Type B pancreatic cell (in vitro differentiated cells): ENCODE measurements at regions not wholly inside any gene's neighbourhood (a gene's known extent, or its start where the extent isn't known, plus 50 kb on each side); places are given as distances from the start of the nearest gene placed in this dataset.

Experiments used
- DNase-seq: peaks from one replicate; pipeline ENCODE4 v3.0.0; 2021; ENCODE audit warnings: mixed read lengths; ENCODE audit not compliant: unreplicated experiment; ENCODE audit errors: extremely low spot score
- H3K27ac Mint-ChIP-seq: 2 replicates; pipeline ENCODE4 v1.8.0; 2021; ENCODE audit warnings: mild to moderate bottlenecking, mixed read lengths
- H3K27me3 Mint-ChIP-seq: 2 replicates; pipeline ENCODE4 v1.8.0; 2021; ENCODE audit warnings: mixed read lengths
- H3K36me3 Mint-ChIP-seq: 2 replicates; pipeline ENCODE4 v1.8.0; 2021; ENCODE audit warnings: mixed read lengths
- H3K4me1 Mint-ChIP-seq: one replicate; pipeline ENCODE4 v1.8.0; 2021; ENCODE audit warnings: mixed read lengths; ENCODE audit not compliant: unreplicated experiment
- H3K4me3 Mint-ChIP-seq: 2 replicates; pipeline ENCODE4 v1.8.0; 2021; ENCODE audit warnings: mild to moderate bottlenecking, mixed read lengths
- H3K9me3 Mint-ChIP-seq: 2 replicates; pipeline ENCODE4 v1.8.0; 2021; ENCODE audit warnings: mixed read lengths
- TF ChIP-seq, protein P1 (sequence below): fragments of 200-600 bp; sonication (generic); conservative IDR thresholded peaks from 2 replicates; pipeline ENCODE4 v1.5.0; 2021; ENCODE audit warnings: antibody characterized with exemption, mild to moderate bottlenecking

DNA sequence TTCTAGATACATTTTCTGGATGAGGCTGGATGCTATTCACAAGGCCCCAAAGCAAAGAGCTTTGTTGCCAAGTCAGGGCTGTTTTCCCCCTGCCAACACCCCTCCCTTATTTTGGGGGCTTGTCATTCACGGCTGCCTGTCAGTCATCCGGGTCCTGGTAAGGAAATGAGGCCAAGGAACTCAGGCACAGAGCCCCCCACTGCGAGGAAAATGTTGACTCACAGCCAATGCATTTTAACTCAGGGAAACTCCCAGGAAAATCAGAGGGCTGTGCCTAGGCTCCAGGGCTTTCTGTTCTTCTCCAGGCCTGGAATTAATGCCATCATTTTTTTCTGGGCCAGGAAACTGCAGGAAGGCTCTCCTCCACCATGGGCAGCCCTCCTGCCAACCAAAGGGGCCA is 241.1 kb downstream of the SMAD2 start:
- no peak for DNase-seq

DNA sequence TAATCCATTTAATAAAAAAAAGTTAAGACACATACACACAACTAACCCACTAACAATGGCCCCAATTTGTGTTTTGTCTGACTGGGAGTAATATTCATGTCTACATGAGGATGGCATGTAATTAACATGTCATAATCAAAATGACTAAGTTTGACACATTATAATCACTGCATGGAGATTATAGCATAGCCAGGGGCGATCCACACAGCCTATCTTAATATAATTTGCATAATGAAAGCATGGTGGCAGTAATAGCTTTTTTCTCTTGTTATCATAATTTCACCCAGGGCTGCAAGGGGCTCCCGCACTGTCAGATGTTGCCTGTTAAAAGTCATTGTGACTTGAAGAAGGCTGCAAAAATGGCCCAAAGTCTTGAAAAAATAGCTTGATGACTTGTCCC is 243.7 kb downstream of the SMAD2 start:
- H3K27me3 Mint-ChIP-seq: peaks cover 7% of the 10 kb centered on the region
- no peak overlapping the region for H3K27ac Mint-ChIP-seq
- no peaks in the 10 kb centered on the region for H3K4me1 Mint-ChIP-seq
- no peaks in the 10 kb centered on the region for H3K36me3 Mint-ChIP-seq
- no peaks in the 10 kb centered on the region for H3K9me3 Mint-ChIP-seq
- TF ChIP-seq, protein P1, sequence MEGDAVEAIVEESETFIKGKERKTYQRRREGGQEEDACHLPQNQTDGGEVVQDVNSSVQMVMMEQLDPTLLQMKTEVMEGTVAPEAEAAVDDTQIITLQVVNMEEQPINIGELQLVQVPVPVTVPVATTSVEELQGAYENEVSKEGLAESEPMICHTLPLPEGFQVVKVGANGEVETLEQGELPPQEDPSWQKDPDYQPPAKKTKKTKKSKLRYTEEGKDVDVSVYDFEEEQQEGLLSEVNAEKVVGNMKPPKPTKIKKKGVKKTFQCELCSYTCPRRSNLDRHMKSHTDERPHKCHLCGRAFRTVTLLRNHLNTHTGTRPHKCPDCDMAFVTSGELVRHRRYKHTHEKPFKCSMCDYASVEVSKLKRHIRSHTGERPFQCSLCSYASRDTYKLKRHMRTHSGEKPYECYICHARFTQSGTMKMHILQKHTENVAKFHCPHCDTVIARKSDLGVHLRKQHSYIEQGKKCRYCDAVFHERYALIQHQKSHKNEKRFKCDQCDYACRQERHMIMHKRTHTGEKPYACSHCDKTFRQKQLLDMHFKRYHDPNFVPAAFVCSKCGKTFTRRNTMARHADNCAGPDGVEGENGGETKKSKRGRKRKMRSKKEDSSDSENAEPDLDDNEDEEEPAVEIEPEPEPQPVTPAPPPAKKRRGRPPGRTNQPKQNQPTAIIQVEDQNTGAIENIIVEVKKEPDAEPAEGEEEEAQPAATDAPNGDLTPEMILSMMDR: no peak
- no peak overlapping the region for H3K4me3 Mint-ChIP-seq
- no peak for DNase-seq

More for the DNA sequence above, 241.1 kb downstream of the SMAD2 start:
- H3K36me3 Mint-ChIP-seq: no peaks in the 10 kb centered on the region
- H3K9me3 Mint-ChIP-seq: no peaks in the 10 kb centered on the region
- H3K4me1 Mint-ChIP-seq: no peaks in the 10 kb centered on the region
- TF ChIP-seq, protein P1: no peak
- peaks cover 16% of the 10 kb centered on the region for H3K27me3 Mint-ChIP-seq
- H3K4me3 Mint-ChIP-seq: no peak overlapping the region
- H3K27ac Mint-ChIP-seq: no peak overlapping the region

DNA sequence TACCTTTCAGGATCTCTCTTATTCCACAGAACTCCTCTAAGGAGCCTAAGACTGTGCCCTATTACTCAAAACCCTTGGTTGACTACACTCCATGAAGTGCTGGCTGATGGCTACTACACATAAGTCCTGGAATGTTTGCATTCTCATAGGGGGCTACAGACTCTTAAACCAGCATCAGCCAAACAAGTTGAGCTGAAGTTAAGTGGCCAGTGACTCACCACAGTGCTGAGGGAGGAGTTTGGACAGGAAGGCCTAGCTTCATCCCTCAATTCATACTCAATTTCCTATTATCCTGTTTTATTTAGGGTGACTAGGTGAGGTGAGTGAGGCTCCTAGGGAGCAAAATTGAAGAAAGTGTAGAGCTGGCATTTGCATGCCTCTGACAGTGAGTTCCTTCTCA is 246.7 kb downstream of the SMAD2 start:
- H3K4me1 Mint-ChIP-seq: no peaks in the 10 kb centered on the region
- H3K27me3 Mint-ChIP-seq: no peaks in the 10 kb centered on the region
- TF ChIP-seq, protein P1: no peak
- DNase-seq: no peak
- no peaks in the 10 kb centered on the region for H3K9me3 Mint-ChIP-seq
- H3K36me3 Mint-ChIP-seq: no peaks in the 10 kb centered on the region
- no peak overlapping the region for H3K27ac Mint-ChIP-seq
- H3K4me3 Mint-ChIP-seq: no peak overlapping the region

DNA sequence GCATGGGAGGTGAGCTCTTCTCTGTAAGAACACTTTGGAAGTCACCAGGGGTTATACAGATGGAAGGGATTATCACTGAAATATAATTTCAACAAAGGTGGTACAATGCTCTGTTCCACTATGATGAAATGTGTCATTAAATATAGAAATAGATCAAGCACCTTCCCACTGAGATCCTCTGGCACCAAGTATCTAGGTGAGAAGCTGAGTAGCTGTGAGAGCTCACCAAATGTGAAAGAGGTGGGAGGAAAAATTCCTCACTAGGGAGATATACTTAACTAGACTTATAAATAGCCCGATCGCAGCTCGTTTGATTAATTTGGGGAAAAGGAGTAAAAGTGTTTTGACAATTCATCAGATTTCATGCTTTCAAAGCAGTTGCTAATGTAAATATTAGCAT is 247.6 kb downstream of the SMAD2 start:
- Mint-ChIP-seq H3K4me1 (no peaks in the 10 kb centered on the region), H3K9me3 (no peaks in the 10 kb centered on the region), H3K36me3 (no peaks in the 10 kb centered on the region), H3K27ac (no peak overlapping the region), H3K27me3 (no peaks in the 10 kb centered on the region), H3K4me3 (no peak overlapping the region)
- DNase-seq: no peak
- TF ChIP-seq, protein P1: no peak

DNA sequence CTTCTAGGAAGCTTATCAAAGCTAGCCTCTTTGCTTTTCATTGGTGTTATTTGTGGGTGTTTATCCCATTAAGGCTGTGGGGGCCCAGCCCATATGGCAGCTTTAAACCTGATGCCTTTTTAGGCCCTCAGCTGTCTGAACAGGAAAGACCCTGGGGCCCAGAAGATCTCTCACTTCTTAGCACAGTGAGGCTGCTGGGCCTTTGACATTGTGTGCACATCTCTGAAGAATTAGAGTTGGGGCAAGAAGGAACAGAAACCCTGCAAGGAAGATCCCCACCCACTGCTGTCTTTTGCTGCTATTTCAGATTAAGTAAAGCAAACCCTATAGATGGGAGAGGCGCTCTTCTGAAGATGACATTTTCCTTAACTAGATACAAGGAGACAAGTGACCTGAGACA is 250.0 kb downstream of the SMAD2 start:
- no peaks in the 10 kb centered on the region for H3K27me3 Mint-ChIP-seq
- TF ChIP-seq, protein P1: no peak
- DNase-seq: no peak
- H3K36me3 Mint-ChIP-seq: no peaks in the 10 kb centered on the region
- H3K27ac Mint-ChIP-seq: no peak overlapping the region
- no peaks in the 10 kb centered on the region for H3K4me1 Mint-ChIP-seq
- H3K9me3 Mint-ChIP-seq: no peaks in the 10 kb centered on the region
- no peak overlapping the region for H3K4me3 Mint-ChIP-seq

DNA sequence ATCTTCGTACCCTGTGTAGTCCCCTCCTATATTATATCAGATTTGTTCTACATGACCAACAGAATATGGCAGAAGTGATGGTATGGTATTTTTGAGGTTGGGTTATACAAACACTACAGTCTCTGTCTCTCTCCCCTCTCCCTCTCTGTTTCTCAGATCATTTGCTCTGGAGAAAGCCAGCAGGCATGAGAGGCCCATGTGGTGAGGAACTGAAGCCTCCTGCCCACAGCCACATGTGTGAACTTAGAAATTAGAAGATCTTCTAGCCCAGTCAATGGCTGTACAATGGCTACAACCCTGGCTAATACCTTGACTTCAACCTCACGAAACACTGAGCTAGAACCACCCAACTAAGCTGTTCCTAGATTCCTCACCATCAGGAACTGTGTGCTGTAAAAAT is 250.6 kb downstream of the SMAD2 start:
- Mint-ChIP-seq H3K36me3 (no peaks in the 10 kb centered on the region), H3K27me3 (no peaks in the 10 kb centered on the region)

More for the DNA sequence above, 250.6 kb downstream of the SMAD2 start:
- TF ChIP-seq, protein P1: no peak
- Mint-ChIP-seq H3K4me3 (no peak overlapping the region), H3K4me1 (no peaks in the 10 kb centered on the region), H3K9me3 (no peaks in the 10 kb centered on the region), H3K27ac (no peak overlapping the region)
- DNase-seq: no peak
